HG02970 (cell line): ENCODE measurements at regions not wholly inside any gene's neighbourhood (a gene's known extent, or its start where the extent isn't known, plus 50 kb on each side); places are given as distances from the start of the nearest gene placed in this dataset.
"Not testable (repeated sequence)": the region's sequence is repeated elsewhere in the genome, so short reads cannot be mapped to it uniquely, and the experiment has no call there.

ENCODE experiments used
- ATAC-seq: cut with Tn5 transposase; IDR thresholded peaks from one replicate; pipeline ENCODE4 v1.9.1; 2021; ENCODE audit warnings: mild to moderate bottlenecking, moderate library complexity, moderate number of reproducible peaks; ENCODE audit not compliant: unreplicated experiment, low FRiP score

GRCh38 chr14:22230517-22230916, 358.5 kb downstream of the DAD1 start:
- no peak for ATAC-seq

- ATAC-seq = no peak
These were observed 361.9 kb downstream of the DAD1 start for GRCh38 chr14:22227084-22227483.

GRCh38 chr14:22226381-22226780, 362.6 kb downstream of the DAD1 start:
- no peak for ATAC-seq

GRCh38 chr14:22225516-22226140, 363.4 kb downstream of the DAD1 start:
- ATAC-seq = no peak

- ATAC-seq = no peak
These were observed 367.5 kb downstream of the DAD1 start for GRCh38 chr14:22221508-22221907.

DNA sequence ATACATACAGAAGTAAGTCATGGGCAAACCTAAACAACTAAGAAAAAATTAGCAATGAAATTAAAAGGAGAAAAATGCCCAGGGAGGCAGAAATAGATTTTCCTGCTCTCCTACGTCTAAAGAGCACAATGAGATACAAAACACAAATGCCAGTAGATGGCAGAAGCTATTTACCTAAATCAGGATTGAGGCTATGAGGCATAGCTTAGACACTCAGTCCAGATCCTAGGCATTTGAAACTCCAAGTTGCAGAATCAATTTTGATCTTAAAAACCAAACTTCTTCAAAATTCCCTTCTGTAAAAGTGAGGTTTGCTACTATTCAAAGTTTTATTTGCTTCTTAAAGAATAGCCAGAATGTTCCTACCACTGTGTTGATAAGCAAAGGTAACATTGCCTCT, 368.6 kb downstream of the DAD1 start:
- no peak for ATAC-seq

- ATAC-seq = no peak
These were observed 370.3 kb downstream of the DAD1 start for GRCh38 chr14:22218728-22219127.

DNA sequence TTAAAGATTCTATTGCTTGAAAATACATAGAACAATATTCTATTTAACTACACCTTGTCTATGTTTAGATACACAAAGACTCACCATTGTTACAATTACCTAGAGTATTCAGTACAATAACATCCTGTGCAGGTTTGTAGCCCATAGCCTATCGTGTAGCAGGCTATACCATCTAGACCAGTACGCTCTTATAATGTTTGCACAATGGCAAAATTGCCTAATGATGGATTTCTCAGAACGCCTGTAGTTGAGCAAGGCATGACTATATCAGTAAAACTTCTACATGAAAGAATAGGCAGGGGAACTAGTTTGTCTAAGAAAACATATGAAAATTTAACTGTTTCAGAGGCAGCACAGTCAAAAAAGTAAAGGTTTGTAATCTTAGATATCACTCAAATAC, 375.9 kb downstream of the DAD1 start:
- no peak for ATAC-seq

GRCh38 chr14:22210906-22211305, 378.1 kb downstream of the DAD1 start:
- ATAC-seq = no peak

- no peak for ATAC-seq
These were observed 379.0 kb downstream of the DAD1 start for GRCh38 chr14:22210026-22210425.

DNA sequence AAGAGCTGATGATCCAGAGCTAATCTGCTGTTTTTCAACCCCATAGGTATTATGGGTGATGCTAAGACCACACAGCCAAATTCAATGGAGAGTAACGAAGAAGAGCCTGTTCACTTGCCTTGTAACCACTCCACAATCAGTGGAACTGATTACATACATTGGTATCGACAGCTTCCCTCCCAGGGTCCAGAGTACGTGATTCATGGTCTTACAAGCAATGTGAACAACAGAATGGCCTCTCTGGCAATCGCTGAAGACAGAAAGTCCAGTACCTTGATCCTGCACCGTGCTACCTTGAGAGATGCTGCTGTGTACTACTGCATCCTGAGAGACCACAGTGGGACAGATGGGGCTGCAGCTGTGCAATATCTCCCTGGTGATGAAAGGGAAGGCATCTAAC, 386.0 kb downstream of the DAD1 start:
- ATAC-seq = no peak

GRCh38 chr14:22202313-22202712, 386.7 kb downstream of the DAD1 start:
- ATAC-seq = no peak

GRCh38 chr14:22200977-22201605, 387.9 kb downstream of the DAD1 start:
- no peak for ATAC-seq

DNA sequence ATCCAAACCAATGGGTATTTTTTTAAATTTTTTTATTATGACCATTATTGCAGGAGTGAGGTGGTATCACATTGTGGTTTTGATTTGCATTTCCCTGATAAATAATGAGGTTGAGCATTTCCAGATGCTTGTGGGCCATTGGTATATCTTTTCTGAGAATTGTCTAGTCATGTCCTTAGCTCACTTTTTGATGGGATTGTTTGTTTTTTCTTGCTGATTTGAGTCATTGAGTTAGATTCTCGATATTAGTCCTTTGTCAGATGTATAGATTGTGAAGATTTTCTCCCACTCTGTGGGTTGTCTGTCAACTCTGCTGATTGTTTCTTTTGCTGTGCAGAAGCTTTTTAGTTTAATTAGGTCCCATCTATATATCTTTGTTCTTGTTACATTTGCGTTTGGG, 388.9 kb downstream of the DAD1 start:
- not testable (repeated sequence) for ATAC-seq

- no peak for ATAC-seq
These were observed 394.4 kb downstream of the DAD1 start for GRCh38 chr14:22194664-22195063.

DNA sequence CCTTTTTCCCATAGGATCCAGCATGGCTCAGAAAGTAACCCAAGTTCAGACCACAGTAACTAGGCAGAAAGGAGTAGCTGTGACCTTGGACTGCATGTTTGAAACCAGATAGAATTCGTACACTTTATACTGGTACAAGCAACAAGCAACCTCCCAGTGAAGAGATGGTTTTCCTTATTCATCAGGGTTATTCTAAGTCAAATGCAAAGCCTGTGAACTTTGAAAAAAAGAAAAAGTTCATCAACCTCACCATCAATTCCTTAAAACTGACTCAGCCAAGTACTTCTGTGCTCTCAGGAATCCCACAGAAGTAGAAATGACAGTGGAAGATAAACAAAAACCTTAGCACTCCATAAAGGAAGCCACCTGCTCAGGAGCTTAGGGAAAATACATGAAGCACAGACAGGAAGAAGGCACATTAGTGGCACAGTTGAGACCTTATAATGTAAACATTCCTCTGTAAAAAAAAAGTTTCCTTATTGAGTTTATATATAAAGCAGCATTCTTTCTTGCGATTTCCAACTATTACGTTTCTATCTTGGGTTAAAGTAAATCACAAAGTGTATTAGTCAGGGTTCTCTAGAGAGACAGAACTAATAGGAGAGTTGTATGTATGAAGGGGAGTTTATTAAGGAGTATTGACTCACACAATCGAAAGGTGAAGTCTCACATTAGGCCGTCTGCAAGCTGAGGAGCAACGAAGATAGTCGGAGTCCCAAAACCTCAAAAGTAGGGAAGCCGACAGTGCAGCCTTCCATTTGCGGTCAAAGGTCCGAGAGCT, 398.4 kb downstream of the DAD1 start:
- no peak for ATAC-seq

DNA sequence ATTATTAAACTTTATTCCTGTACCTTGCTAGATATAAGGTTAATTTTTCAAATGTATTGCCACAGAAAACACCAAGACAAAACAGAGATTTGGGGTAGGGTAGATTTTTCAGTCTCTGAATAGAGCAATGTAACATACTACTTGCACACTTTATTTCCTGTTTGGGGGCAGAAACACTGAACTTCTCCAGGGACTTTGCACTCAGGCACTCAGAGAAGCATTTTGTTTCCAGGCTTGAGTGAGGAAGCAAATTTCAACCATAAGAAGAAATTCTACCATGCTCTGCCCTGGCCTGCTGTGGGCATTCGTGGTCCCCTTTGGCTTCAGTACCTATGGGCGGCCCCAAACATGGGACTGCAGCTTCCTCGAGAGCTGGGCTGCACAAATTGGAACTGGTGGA, 399.1 kb downstream of the DAD1 start:
- ATAC-seq = no peak

GRCh38 chr14:22188318-22188717, 400.7 kb downstream of the DAD1 start:
- ATAC-seq = no peak

GRCh38 chr14:22185789-22186188, 403.2 kb downstream of the DAD1 start:
- ATAC-seq = no peak

DNA sequence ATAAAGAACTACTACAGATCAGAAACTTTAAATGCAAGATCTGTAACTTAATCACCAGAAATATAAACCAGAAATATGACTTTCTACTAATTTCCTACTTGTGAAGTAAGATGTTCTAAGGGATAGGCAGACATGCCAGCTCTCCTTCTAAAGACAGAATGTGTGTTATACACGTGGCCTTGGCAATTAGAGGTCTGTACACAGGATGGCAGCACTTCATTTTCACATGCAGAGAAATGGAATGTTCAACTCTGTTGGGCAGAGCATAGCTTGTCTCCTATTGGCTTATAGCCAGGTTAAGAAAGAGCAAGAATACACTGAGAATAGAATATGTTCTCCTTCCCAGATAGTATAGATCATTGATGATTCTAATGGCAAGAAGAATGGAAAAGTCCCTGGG, 403.8 kb downstream of the DAD1 start:
- no peak for ATAC-seq

DNA sequence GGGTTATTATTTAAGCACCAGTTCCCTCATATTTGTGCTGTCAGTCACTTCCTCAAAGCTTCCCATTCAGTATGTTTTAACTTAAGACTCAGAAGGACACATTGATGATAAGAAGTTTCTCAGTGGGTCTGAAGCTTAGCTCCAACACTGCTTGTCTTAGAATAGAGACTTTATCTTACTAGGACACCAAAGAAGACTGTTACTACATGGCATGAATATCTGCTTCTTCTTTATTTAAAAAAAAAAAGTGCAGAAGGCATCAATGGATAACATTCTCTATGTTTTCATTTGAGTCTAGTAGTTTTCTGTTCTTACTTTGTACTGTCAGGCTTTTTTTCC, 404.2 kb downstream of the DAD1 start:
- no peak for ATAC-seq
